GM12878 (cell line): ENCODE measurements at regions not wholly inside any gene's neighbourhood (a gene's known extent, or its start where the extent isn't known, plus 50 kb on each side); places are given as distances from the start of the nearest gene placed in this dataset.

Source experiments
- ATAC-seq: fragments of 200-7000 bp; cut with Tn5 transposase; 3 replicates; pipeline ENCODE4 v1.9.1; 2020; ENCODE audit warnings: mild to moderate bottlenecking, moderate library complexity
- BruUV-seq: library from RNA; stranded (reverse); fragments of 400-500 nt; replicated peaks from 2 replicates; lab custom pipeline; 2021; lab: Mats Ljungman, UMichigan
- CTCF ChIA-PET: fragments of 300-600 bp; sonication (Branson Sonifier 250); formaldehyde crosslinking; extraction: SDS; loops from one replicate; lab custom pipeline; 2021; ENCODE audit warnings: inconsistent platforms; lab: Yijun Ruan, JAX
- POLR2A ChIA-PET: fragments of 350-600 bp; formaldehyde crosslinking; extraction: SDS; loops from one replicate; lab custom pipeline; 2021; ENCODE audit warnings: inconsistent platforms; lab: Charles Lee
- RAD21 ChIA-PET: fragments of 300-600 bp; sonication (Branson Sonifier 250); formaldehyde crosslinking; loops from one replicate; lab custom pipeline; 2023; ENCODE audit warnings: antibody characterized with exemption; ENCODE audit not compliant: unreplicated experiment; lab: Charles Lee
- SMC1A ChIA-PET: fragments of 300-600 bp; sonication (Branson Sonifier 250); formaldehyde crosslinking; loops from one replicate; lab custom pipeline; 2023; ENCODE audit not compliant: unreplicated experiment, uncharacterized antibody; lab: Charles Lee
- DNase-seq: peaks from one replicate; pipeline ENCODE4 v3.0.0-alpha.2; 2011; ENCODE audit warnings: low read depth, low spot score
- FAIRE-seq: peaks from 3 replicates; lab custom pipeline; 2011; peaks lifted over from hg19 to GRCh38; lab: Jason Lieb, UNC
- H2AFZ ChIP-seq: 2 replicates; pipeline ENCODE4 v1.6.0; 2011; ENCODE audit warnings: low read depth, low read length, control low read depth; ENCODE audit not compliant: control insufficient read depth
- H3K27ac ChIP-seq: 2 replicates; pipeline ENCODE4 v1.5.1; 2011; ENCODE audit warnings: control low read depth; ENCODE audit not compliant: control insufficient read depth, insufficient read depth
- H3K27me3 ChIP-seq, 2 experiments: replicated peaks in 1 of 2; 2 replicates each; pipeline versions ENCODE4 v1.6.0 to v1.6.1; 2011; ENCODE audit warnings: low read length in 1 of 2; ENCODE audit not compliant: control insufficient read depth in 2 of 2, insufficient read depth in 2 of 2
- H3K36me3 ChIP-seq, 2 experiments: 2 replicates each; pipeline ENCODE4 v1.5.1; 2011; ENCODE audit warnings: low read length in 1 of 2; ENCODE audit not compliant: control insufficient read depth in 2 of 2, insufficient read depth in 2 of 2
- H3K4me1 ChIP-seq: 2 replicates; pipeline ENCODE4 v1.6.1; 2011; ENCODE audit warnings: mild to moderate bottlenecking, low read length, moderate library complexity, mixed read lengths; ENCODE audit not compliant: control insufficient read depth, insufficient read depth
- H3K4me2 ChIP-seq: 2 replicates; pipeline ENCODE4 v1.6.0; 2011; ENCODE audit warnings: control low read depth; ENCODE audit not compliant: control insufficient read depth, insufficient read depth
- H3K4me3 ChIP-seq: fragments of 200-600 bp; sonication (generic); 2 replicates; pipeline ENCODE4 v1.5.1; 2016
- H3K79me2 ChIP-seq: 2 replicates; pipeline ENCODE4 v1.6.0; 2011; ENCODE audit warnings: low read length; ENCODE audit not compliant: control insufficient read depth, insufficient read depth
- H3K9ac ChIP-seq: 2 replicates; pipeline ENCODE4 v1.8.0; 2011; ENCODE audit warnings: low read length, control low read depth, mixed read lengths; ENCODE audit not compliant: control insufficient read depth, insufficient read depth
- H3K9me3 ChIP-seq: replicated peaks from 3 replicates; pipeline ENCODE4 v1.5.1; 2011; ENCODE audit warnings: mild to moderate bottlenecking, low read length; ENCODE audit not compliant: control insufficient read depth, insufficient read depth
- H4K20me1 ChIP-seq: 2 replicates; pipeline ENCODE4 v1.6.0; 2011; ENCODE audit not compliant: control insufficient read depth, insufficient read depth
- BMI1 ChIP-seq: fragments of 450-650 bp; IDR thresholded peaks from 2 replicates; pipeline ENCODE4 v1.6.1; 2016; ENCODE audit warnings: mild to moderate bottlenecking, moderate library complexity, borderline replicate concordance
- DPF2 ChIP-seq: fragments of 450-650 bp; IDR thresholded peaks from 2 replicates; pipeline ENCODE4 v1.6.1; 2017; ENCODE audit warnings: mild to moderate bottlenecking
- ETV6 ChIP-seq, 2 experiments: fragments of 450-650 bp in 1 of 2; IDR thresholded peaks in 1 of 2; conservative IDR thresholded peaks in 1 of 2; 2 replicates each; pipeline ENCODE4 v1.6.1; 2014; ENCODE audit warnings: antibody characterized with exemption in 1 of 2, borderline replicate concordance in 1 of 2, low read depth in 1 of 2, mild to moderate bottlenecking in 1 of 2, moderate library complexity in 1 of 2
- MEF2A ChIP-seq: IDR thresholded peaks from 2 replicates; pipeline ENCODE4 v1.6.1; 2011; ENCODE audit warnings: low read depth, mild to moderate bottlenecking, low read length, moderate library complexity; ENCODE audit not compliant: insufficient read depth
- MTA2 ChIP-seq: fragments of 450-650 bp; IDR thresholded peaks from 2 replicates; pipeline ENCODE4 v1.6.1; 2016; ENCODE audit warnings: low read depth, mild to moderate bottlenecking, moderate library complexity
- PML ChIP-seq: IDR thresholded peaks from 2 replicates; pipeline ENCODE4 v1.6.1; 2012; ENCODE audit warnings: low read length, inconsistent platforms
- RAD21 ChIP-seq: IDR thresholded peaks from 2 replicates; pipeline ENCODE4 v1.6.1; 2011; ENCODE audit warnings: mild to moderate bottlenecking, low read depth, low read length, moderate library complexity; ENCODE audit not compliant: insufficient read depth
- RAD51 ChIP-seq: fragments of 450-650 bp; IDR thresholded peaks from 2 replicates; pipeline ENCODE4 v1.6.1; 2016; ENCODE audit warnings: moderate library complexity, mild to moderate bottlenecking, inconsistent platforms
- WGBS: methylation state at CpG from one replicate; pipeline ENCODE4 v1.1.6; 2016; ENCODE audit warnings: low lambda C conversion rate; ENCODE audit not compliant: insufficient replicate concordance, insufficient coverage; ENCODE audit errors: missing lambda C conversion rate; 5-methylcytosine and 5-hydroxymethylcytosine counted together
- in situ Hi-C: fragments of 300-500 bp; cut with MboI; formaldehyde crosslinking; loops from 9 replicates; pipeline ENCODE4 v1.14.3; 2018; ENCODE audit warnings: mixed read lengths
- intact Hi-C: fragments of 100-400 bp; cut with micrococcal nuclease; formaldehyde crosslinking; loops from one replicate; pipeline ENCODE4 v1.14.2; 2022; ENCODE audit not compliant: unreplicated experiment
- TF ChIP-seq, protein P1 (sequence below): fragments of 450-650 bp; IDR thresholded peaks from 2 replicates; pipeline ENCODE4 v1.6.1; 2017; ENCODE audit warnings: mild to moderate bottlenecking, moderate library complexity
- TF ChIP-seq, protein P2 (sequence below): fragments of 450-650 bp; IDR thresholded peaks from 2 replicates; pipeline ENCODE4 v1.6.1; 2018; ENCODE audit warnings: mild to moderate bottlenecking, low read depth, moderate library complexity; ENCODE audit not compliant: partially characterized antibody
- TF ChIP-seq, protein P3 (sequence below): IDR thresholded peaks from 2 replicates; pipeline ENCODE4 v1.6.1; 2012; ENCODE audit warnings: low read depth, low read length, improper control_type of control experiment

DNA sequence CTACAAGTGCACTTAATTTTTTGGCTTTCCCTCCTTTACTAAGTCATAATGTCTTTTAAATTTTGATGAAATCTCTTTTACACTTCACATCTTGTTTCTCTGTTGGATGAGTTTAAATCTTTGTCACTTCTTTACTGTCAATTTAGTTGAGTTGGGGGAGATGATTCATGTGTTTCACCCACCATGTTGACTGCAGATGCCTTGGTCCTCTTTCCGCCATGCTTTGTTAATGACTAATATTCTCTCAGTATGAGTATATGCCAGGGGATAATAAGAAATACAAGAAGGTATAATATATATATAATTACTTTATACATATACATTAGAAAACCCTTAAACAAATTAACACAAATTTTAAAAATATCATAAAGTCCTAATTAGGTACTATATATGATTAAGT lies 149.7 kb upstream of the SPRED1 start (continued):
- TF ChIP-seq, protein P1, sequence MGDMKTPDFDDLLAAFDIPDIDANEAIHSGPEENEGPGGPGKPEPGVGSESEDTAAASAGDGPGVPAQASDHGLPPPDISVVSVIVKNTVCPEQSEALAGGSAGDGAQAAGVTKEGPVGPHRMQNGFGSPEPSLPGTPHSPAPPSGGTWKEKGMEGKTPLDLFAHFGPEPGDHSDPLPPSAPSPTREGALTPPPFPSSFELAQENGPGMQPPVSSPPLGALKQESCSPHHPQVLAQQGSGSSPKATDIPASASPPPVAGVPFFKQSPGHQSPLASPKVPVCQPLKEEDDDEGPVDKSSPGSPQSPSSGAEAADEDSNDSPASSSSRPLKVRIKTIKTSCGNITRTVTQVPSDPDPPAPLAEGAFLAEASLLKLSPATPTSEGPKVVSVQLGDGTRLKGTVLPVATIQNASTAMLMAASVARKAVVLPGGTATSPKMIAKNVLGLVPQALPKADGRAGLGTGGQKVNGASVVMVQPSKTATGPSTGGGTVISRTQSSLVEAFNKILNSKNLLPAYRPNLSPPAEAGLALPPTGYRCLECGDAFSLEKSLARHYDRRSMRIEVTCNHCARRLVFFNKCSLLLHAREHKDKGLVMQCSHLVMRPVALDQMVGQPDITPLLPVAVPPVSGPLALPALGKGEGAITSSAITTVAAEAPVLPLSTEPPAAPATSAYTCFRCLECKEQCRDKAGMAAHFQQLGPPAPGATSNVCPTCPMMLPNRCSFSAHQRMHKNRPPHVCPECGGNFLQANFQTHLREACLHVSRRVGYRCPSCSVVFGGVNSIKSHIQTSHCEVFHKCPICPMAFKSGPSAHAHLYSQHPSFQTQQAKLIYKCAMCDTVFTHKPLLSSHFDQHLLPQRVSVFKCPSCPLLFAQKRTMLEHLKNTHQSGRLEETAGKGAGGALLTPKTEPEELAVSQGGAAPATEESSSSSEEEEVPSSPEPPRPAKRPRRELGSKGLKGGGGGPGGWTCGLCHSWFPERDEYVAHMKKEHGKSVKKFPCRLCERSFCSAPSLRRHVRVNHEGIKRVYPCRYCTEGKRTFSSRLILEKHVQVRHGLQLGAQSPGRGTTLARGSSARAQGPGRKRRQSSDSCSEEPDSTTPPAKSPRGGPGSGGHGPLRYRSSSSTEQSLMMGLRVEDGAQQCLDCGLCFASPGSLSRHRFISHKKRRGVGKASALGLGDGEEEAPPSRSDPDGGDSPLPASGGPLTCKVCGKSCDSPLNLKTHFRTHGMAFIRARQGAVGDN, result no peak
- TF ChIP-seq, protein P2, sequence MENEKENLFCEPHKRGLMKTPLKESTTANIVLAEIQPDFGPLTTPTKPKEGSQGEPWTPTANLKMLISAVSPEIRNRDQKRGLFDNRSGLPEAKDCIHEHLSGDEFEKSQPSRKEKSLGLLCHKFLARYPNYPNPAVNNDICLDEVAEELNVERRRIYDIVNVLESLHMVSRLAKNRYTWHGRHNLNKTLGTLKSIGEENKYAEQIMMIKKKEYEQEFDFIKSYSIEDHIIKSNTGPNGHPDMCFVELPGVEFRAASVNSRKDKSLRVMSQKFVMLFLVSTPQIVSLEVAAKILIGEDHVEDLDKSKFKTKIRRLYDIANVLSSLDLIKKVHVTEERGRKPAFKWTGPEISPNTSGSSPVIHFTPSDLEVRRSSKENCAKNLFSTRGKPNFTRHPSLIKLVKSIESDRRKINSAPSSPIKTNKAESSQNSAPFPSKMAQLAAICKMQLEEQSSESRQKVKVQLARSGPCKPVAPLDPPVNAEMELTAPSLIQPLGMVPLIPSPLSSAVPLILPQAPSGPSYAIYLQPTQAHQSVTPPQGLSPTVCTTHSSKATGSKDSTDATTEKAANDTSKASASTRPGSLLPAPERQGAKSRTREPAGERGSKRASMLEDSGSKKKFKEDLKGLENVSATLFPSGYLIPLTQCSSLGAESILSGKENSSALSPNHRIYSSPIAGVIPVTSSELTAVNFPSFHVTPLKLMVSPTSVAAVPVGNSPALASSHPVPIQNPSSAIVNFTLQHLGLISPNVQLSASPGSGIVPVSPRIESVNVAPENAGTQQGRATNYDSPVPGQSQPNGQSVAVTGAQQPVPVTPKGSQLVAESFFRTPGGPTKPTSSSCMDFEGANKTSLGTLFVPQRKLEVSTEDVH, result no peak

DNA sequence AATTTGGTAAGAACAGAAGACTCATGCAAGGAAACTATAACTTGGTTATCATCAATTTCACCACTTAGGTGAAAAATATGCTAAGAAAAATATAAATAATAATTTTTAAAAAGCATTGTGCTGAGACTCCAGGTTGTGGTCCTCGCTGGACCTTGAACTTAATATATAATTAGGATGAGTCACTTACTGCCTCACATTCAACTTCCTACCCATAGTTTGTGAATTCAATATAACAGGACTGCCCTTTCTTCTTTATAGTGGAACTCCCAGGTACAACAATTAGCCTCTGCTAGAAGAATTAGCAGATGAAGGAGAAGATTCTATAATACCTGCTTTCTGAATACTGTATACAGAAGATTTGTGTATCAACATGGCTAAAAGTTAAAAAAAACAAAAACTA lies 149.1 kb upstream of the SPRED1 start:
- Histone ChIP-seq H4K20me1 (no peaks in the 10 kb centered on the region), H3K4me1 (no peaks in the 10 kb centered on the region), H3K9me3 (no peaks in the 10 kb centered on the region; the same call in 2 of the 3 replicates), H2AFZ (no peak overlapping the region), H3K27me3 (no peaks in the 10 kb centered on the region), H3K9ac (no peak overlapping the region), H3K27ac (no peak overlapping the region), H3K4me3 (no peak overlapping the region), H3K4me2 (no peak overlapping the region), H3K79me2 (no peaks in the 10 kb centered on the region), H3K36me3 (no peaks in the 10 kb centered on the region)
- ATAC-seq (no peak), DNase-seq (no peak), FAIRE-seq (no peak)
- SMC1A ChIA-PET, result no interaction called here
- WGBS, result 0% methylated on average over 1 of the region's 1 CpG
- BruUV-seq, result no TSS peak
- POLR2A ChIA-PET, result no interaction called here
- in situ Hi-C loops (no loop called here), intact Hi-C loops (no loop called here)
- RAD21 ChIA-PET, result no interaction called here
- CTCF ChIA-PET, result no interaction called here
- TF ChIP-seq RAD21 (no peak), MEF2A (no peak), ETV6 (conservative IDR thresholded peaks at IDR 0.05 in 1 of 2, IDR thresholded peaks at IDR 0.05 in 1 of 2; ENCODE audit: borderline replicate concordance in 1 of 2, low read depth in 1 of 2) (no peak), PML (no peak), DPF2 (no peak), BMI1 (no peak), MTA2 (no peak), RAD51 (no peak)
- TF ChIP-seq, protein P2, result no peak
- TF ChIP-seq, protein P3, sequence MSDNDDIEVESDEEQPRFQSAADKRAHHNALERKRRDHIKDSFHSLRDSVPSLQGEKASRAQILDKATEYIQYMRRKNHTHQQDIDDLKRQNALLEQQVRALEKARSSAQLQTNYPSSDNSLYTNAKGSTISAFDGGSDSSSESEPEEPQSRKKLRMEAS, result no peak
